ENCODE measurements at regions not wholly inside any gene's neighbourhood (a gene's known extent, or its start where the extent isn't known, plus 50 kb on each side); places are given as distances from the start of the nearest gene placed in this dataset.

- Histone ChIP-seq H3K27ac (ENCODE audit: low read depth in 2 of 2, low read length in 2 of 2) (no peak overlapping the region), H3K9me3 (ENCODE audit: control insufficient read depth in 2 of 3, insufficient read depth in 1 of 3, low read length in 3 of 3) (no peaks in the 10 kb centered on the region), H3K27me3 (ENCODE audit: control insufficient read depth, insufficient read depth, low read length) (no peaks in the 10 kb centered on the region), H3K36me3 (ENCODE audit: control insufficient read depth in 2 of 3, insufficient read depth in 3 of 3, low read length in 3 of 3) (no peaks in the 10 kb centered on the region), H3K4me3 (ENCODE audit: low read length in 3 of 3) (no peak overlapping the region), H3K4me1 (ENCODE audit: control insufficient read depth in 2 of 3, insufficient read depth in 2 of 3, low read depth in 1 of 3, low read length in 3 of 3) (no peaks in the 10 kb centered on the region), H3K9ac (ENCODE audit: low read length in 3 of 3) (no peak overlapping the region)
- no peak for FAIRE-seq
- TF ChIP-seq CTCF (IDR thresholded peaks at IDR 0.05; ENCODE audit: borderline replicate concordance, extremely low read depth, insufficient read depth) = no peak
- intact Hi-C loops (cut with DNase I) = no loop called here
- DNase-seq = no peak
Measured at GRCh38 chr6:120590611-120591010, 743.7 kb downstream of the TBC1D32 start.

- DNase-seq (no peak), FAIRE-seq (no peak)
- no peaks in the 10 kb centered on the region for H3K4me1 ChIP-seq (ENCODE audit: control insufficient read depth in 2 of 3, insufficient read depth in 2 of 3, low read depth in 1 of 3, low read length in 3 of 3)
- no peaks in the 10 kb centered on the region for H3K36me3 ChIP-seq (ENCODE audit: control insufficient read depth in 2 of 3, insufficient read depth in 3 of 3, low read length in 3 of 3)
- H3K9me3 ChIP-seq (ENCODE audit: control insufficient read depth in 2 of 3, insufficient read depth in 1 of 3, low read length in 3 of 3) = no peaks in the 10 kb centered on the region
- no peak for TF ChIP-seq CTCF (IDR thresholded peaks at IDR 0.05; ENCODE audit: borderline replicate concordance, extremely low read depth, insufficient read depth)
- no peaks in the 10 kb centered on the region for H3K27me3 ChIP-seq (ENCODE audit: control insufficient read depth, insufficient read depth, low read length)
- no peak overlapping the region for H3K9ac ChIP-seq (ENCODE audit: low read length in 3 of 3)
- intact Hi-C loops (cut with DNase I) = no loop called here
- no peak overlapping the region for H3K4me3 ChIP-seq (ENCODE audit: low read length in 3 of 3)
- no peak overlapping the region for H3K27ac ChIP-seq (ENCODE audit: low read depth in 2 of 2, low read length in 2 of 2)
Measured at GRCh38 chr6:120588424-120588823, 745.9 kb downstream of the TBC1D32 start.

- no peak overlapping the region for H3K4me3 ChIP-seq (ENCODE audit: low read length in 3 of 3)
- intact Hi-C loops (cut with DNase I) = no loop called here
- no peak overlapping the region for H3K27ac ChIP-seq (ENCODE audit: low read depth in 2 of 2, low read length in 2 of 2)
- FAIRE-seq (no peak), DNase-seq (peak in 1 of 5 donors; percentile 3)
- H3K36me3 ChIP-seq (ENCODE audit: control insufficient read depth in 2 of 3, insufficient read depth in 3 of 3, low read length in 3 of 3) = no peaks in the 10 kb centered on the region
- H3K27me3 ChIP-seq (ENCODE audit: control insufficient read depth, insufficient read depth, low read length) = no peaks in the 10 kb centered on the region
- H3K9ac ChIP-seq (ENCODE audit: low read length in 3 of 3) = no peak overlapping the region
- no peaks in the 10 kb centered on the region for H3K4me1 ChIP-seq (ENCODE audit: control insufficient read depth in 2 of 3, insufficient read depth in 2 of 3, low read depth in 1 of 3, low read length in 3 of 3)
- H3K9me3 ChIP-seq (ENCODE audit: control insufficient read depth in 2 of 3, insufficient read depth in 1 of 3, low read length in 3 of 3) = no peaks in the 10 kb centered on the region
- no peak for TF ChIP-seq CTCF (IDR thresholded peaks at IDR 0.05; ENCODE audit: borderline replicate concordance, extremely low read depth, insufficient read depth)
Measured at GRCh38 chr6:120587381-120587780, 746.9 kb downstream of the TBC1D32 start.

- Histone ChIP-seq H3K4me1 (ENCODE audit: control insufficient read depth in 2 of 3, insufficient read depth in 2 of 3, low read depth in 1 of 3, low read length in 3 of 3) (no peaks in the 10 kb centered on the region), H3K36me3 (ENCODE audit: control insufficient read depth in 2 of 3, insufficient read depth in 3 of 3, low read length in 3 of 3) (no peaks in the 10 kb centered on the region), H3K4me3 (ENCODE audit: low read length in 3 of 3) (no peak overlapping the region), H3K27ac (ENCODE audit: low read depth in 2 of 2, low read length in 2 of 2) (no peak overlapping the region), H3K27me3 (ENCODE audit: control insufficient read depth, insufficient read depth, low read length) (no peaks in the 10 kb centered on the region), H3K9me3 (ENCODE audit: control insufficient read depth in 2 of 3, insufficient read depth in 1 of 3, low read length in 3 of 3) (peaks cover 0 to 9% (median 0%) of the 10 kb centered on the region in 3 donors), H3K9ac (ENCODE audit: low read length in 3 of 3) (no peak overlapping the region)
- FAIRE-seq (no peak), DNase-seq (peak in 1 of 5 donors; percentile 45)
- no peak for TF ChIP-seq CTCF (IDR thresholded peaks at IDR 0.05; ENCODE audit: borderline replicate concordance, extremely low read depth, insufficient read depth)
- intact Hi-C loops (cut with DNase I) = no loop called here
Measured at GRCh38 chr6:120584111-120584760, 750.0 kb downstream of the TBC1D32 start.

All from kidney (tissue), 13 donors.